ENCODE measurements at regions not wholly inside any gene's neighbourhood (a gene's known extent, or its start where the extent isn't known, plus 50 kb on each side); places are given as distances from the start of the nearest gene placed in this dataset.
"Not testable (repeated sequence)": the region's sequence is repeated elsewhere in the genome, so short reads cannot be mapped to it uniquely, and the experiment has no call there.

DNA sequence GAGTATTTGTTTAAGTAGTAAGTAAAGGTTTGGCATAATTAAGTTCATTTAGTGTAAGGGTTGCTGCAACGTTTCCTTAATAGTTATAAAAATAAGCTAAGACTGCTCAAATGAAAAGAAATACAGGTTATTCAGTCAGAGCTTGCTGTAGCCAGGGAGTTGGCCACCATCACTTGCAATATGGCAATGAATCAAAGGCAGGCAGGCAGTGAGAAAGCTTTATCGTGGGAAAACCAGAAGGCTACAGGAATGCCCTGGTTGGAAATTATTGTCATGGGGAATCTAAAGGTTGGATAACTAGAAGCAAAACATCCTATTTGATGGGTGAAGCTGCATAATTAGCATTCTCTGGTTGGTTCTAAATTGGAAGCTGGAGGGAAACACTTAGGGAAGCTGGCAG is 1286.4 kb upstream of the CDH18 start:
- DNase-seq: not testable (repeated sequence)

DNA sequence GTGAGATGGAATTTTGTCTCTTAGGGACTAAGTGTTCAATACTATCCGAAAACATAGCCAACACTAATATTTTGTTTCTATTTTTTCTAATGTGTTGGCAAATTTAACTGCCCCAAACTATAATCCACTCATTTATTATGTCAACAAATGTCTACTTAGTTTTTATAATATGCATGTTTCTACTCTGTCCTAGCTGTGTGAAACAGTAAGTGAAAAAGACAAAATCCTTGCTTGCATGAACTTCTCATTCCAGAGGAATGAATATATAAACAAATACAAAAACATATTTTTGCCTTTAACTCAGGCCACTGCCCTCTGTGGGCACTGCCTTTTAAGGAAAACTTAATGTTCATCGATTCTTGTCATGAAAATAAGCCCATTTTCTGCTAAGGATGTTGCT is 1275.4 kb upstream of the CDH18 start:
- DNase-seq: no peak

DNA sequence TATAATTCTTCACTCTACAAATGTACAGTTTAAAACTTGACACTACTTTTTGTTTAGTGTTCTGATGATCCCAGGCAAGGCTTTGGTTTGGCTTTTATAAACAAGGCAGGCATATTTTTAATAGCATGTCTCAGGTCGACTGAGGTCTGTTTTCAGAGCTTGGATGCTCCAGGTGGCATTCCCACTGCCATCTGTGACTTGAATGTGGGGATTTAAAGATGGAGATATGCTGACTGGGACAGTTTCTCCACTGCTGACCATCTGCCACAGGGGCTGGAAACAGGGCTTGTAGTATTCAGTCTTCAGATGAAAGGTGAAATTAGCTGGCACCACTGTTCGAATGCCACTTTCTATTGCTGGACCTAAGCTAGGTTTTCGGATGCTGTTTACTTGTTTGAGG is 1266.2 kb upstream of the CDH18 start:
- DNase-seq: no peak

DNA sequence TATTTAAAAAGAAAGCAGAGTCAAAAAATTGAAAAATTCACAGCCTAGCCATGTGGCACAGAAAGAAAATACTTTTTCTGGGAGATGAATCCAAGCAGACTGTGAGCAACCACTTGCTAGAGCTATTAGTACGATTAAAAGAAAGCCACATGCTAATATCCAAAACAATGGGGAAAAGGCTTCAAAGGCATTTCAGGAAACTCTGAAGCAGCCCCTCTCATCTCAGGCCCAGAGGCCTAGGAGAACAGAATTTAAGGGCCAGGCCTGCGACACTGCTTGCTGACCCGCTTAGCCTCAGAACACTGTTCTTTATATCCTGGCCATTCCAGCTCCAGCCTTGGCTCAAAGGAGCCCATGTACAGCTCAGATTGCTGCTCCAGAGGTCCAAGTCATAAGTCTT is 1257.0 kb upstream of the CDH18 start:
- DNase-seq: no peak

DNA sequence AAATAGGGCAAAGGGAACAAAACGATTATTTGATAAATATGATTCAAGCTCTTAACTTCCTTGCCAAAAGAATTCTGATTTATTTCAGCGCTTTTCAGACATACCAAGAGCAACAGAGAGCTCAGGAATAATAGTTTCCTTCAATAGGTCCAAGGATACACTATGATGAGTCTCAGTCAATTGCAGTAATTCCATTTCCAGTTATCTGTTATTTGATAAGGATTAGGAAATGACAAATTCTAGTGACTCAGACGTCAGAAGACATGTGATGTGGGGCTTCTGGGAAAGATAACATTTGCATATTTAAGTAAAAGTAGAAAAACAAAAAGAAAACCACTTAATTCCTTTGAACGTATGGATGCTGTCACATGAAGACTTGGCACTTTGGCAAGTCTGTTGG is 1250.8 kb upstream of the CDH18 start:
- no peak for DNase-seq

DNA sequence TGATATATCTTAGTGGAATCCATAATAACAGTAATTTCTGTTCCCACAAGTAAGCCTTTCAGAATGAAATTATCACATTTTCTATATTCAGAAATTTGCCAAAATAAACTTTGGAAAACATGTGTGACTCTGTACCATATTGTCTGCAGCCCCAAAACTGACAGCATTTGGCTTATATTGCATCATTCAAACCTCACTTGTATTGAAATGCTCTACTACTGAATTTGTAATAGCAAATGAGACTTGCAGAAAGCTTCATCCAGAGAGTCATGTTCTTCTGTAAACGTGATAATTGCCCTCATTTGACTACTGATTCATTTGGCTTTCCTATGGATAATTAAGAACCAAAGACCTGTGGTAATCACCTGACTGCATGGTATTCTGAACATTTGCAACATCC is 1249.5 kb upstream of the CDH18 start:
- no peak for DNase-seq

DNA sequence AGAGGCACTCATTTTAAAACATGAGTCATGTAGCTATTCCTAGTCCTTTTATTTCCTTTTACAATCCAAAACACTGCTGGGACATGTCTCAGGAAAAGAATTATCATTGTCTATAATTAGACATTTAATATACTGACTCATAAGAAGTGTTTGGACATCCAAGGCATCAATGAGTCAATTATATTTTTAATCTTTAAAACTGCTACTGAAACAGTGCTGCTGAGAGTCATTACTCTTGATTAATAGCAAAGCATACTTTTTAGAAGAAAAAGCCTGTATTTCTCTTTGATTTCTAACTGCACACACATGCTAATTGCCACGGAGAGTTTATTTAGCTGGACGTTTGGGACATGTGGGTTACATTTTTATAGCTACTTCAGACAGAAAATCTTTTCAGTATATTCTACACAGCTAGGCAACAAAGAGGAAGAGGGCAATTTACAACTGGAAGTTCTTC is 1249.0 kb upstream of the CDH18 start:
- DNase-seq: no peak

DNA sequence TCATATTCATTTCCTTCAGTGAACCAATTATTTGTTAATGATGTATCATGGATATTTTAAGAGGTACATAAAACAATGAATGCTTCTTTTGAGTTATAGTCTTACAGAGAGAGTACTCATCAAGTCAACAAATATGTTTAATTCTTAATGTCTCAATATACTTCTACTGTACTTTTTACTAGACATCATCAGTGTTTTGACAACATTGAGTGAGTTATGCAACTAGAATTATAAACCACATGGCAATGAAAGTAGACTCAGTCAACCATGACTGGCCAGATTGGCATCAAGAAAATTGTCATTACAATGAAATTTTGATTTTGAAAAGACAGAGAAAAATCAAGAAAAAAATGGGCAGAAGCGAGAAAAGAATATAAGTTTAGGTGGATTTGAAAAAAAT is 1248.1 kb upstream of the CDH18 start:
- DNase-seq: no peak

DNA sequence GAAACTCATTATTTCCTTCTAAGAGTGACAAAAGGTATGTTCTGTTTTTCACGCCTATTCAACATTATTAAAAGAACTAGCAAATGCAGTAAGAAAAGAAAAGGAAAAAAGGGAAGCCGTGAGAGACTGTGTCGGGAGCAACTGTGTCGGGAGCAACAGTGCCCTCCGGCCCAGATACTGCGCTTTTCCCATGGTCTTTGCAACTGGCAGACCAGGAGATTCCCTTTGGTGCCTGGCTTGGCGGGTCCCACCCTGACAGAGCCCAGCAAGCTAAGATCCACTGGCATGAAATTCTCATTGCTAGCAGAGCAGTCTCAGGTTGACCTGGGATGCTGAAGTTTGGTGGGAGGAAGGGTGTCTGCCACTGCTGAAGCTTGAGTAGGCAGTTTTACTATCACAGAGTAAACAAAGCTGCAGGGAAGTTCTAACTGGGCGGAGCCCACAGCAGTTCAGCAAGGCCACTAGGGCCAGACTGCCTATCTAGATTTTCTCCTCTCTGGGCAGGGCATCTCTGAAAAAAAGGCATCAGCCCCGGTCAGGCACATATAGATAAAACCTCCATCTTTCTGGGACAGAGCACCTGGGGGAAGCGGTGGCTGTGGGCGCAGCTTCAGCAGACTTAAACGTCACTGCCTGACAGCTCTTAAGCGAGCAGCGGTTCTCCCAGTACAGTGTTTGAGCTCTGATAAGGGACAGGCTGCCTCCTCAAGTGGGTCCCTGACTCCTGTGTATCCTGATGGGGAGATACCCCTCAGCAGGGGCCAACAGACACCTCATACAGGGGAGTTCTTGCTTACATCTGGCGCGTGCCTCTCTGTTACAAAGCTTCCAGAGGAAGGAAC is 1237.4 kb upstream of the CDH18 start:
- no peak for DNase-seq

DNA sequence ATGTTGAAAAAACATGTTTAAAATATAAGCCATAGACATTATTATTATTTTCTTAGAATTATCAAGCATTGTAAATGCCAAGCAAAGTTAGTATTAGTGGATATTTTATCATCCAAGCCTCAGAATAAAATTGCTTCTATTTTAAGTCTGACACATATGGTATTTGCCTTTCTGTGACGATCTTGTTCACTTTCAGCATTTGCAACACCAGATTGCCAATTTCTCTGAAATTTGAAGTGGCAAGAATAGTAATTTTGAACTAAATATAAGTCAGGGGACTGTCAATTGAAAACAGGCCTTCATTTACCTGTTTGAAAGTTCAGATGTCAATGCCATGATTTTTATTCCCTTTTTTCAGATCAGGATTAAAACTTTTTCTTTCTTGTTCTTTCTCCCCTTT is 1233.6 kb upstream of the CDH18 start:
- no peak for DNase-seq

DNA sequence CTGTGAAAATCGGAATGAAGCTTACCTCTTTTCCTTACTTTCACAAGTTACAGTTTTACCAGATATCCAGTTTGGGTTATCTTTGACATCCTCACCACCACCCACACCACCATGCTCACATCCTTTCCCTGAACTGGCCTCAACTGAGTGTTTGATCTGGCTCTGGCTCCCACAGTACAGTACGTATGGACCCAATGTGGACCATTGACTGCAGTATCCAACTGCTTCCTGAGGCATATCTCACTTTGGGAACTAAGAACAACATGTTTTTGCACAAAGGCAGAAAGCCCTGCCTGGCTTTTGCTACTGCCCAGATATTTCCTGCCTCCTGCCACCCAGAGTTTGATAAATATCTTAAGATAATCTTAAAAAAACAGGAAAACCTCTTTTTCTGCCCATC is 1232.0 kb upstream of the CDH18 start:
- DNase-seq: no peak

DNA sequence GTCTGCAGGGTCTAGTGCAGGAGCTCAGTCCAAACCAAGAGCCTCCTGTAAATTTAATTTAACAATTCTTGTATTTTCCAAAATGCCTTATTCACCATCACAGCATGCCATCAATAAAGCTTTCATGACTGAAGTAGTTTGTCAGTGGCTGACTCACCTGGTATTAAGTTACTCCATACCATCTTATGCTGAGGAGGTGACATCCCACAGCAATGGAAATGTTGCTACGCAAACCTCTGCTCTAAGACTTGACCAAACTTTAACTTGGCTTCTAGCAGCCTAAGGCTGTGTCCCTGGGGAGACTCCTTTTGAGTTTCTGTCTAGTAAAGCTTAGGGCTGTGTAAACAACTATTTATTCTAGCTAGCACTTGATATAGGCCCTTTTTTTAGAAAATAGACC is 1231.3 kb upstream of the CDH18 start:
- DNase-seq: no peak

DNA sequence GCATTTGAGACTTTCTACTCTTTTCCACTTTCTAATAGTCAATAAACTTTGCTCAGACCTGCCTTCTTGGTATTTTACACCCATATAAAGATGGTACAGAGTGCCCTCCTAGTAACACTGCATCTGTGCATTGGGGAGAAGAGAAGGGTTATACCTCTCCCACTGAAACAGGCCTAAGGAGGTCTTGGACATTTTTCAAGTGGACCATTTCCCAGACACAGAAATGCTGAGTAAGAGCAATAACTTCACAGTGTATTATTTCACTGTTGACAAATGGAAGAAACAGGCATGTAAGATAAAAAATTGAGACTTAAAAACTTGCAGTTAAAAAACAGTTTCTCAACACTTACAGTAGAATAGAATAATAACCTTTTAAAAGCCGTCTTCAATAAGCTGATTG is 1224.0 kb upstream of the CDH18 start:
- DNase-seq: no peak

DNA sequence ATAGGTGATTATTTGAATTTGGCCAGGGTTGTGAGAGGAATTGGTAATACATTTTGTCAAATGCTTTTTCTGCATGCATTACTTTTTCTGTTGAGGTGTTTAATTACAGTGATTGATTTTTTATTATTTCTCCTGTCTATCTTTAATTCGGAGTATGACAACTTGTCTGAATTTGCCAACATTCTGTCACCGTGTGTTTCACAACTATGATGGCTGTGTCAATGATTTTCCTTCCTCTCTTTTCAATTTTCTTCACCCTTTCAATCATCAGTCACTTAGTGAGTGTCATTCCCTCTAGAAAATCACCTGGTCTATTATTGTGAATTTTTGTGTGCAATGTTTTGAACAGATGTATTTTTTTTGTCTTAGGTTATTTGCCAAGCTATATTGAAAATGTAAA is 1221.4 kb upstream of the CDH18 start:
- DNase-seq: no peak

DNA sequence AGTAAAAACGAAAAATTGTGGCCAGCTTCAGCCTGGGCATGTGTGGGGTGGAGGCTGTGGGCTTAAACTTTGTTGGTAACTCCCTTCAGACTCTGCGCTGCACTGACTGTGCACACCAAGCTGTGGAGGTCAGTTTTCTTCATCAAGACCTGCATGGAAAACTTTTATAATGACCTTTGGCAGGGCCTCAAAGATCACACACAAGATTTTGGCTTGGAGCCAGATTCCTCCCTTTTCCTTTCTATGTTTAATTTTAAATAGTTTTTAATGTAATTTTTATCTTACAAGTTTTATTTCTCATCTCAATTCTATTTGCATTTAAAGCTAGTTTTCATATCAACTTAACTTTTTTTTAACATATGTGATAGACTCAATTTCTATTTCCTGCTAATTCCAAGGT is 1211.1 kb upstream of the CDH18 start:
- no peak for DNase-seq

DNA sequence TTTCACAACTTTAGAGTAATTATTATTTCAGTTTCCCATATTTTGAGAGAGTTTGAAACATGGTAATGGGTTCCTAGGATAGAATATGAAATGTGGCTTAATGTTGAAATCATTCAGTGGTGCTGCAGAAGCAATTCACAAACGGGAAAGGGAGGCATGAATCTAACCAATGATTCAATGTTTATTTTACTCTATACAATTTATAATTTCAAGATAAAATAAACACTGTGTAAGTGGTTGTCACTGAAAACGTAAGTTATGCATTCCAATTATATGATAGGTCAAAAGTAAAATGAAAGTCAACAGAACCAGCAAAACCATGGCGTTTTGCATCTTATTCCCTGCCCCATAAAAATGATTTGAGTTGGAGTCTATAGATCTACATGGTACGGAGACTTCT is 1207.1 kb upstream of the CDH18 start:
- no peak for DNase-seq

DNA sequence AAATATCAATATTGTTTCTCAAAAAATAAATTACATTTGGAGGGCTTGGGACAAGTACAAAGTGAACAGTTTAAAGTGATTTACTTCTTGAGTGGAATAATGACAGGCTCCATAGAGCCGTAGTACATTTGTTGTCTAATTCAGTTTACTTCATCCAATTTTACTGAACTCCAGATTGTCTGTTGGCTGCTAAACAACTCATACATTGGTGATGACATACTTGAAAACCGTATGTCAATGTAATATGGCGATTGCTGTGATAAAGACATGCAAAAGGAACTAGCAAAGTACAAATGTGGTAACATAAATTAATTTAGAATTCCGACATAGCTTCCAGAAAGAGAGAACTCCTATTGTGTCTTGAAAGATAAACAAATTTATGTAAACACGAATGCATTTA is 1197.5 kb upstream of the CDH18 start:
- no peak for DNase-seq

DNA sequence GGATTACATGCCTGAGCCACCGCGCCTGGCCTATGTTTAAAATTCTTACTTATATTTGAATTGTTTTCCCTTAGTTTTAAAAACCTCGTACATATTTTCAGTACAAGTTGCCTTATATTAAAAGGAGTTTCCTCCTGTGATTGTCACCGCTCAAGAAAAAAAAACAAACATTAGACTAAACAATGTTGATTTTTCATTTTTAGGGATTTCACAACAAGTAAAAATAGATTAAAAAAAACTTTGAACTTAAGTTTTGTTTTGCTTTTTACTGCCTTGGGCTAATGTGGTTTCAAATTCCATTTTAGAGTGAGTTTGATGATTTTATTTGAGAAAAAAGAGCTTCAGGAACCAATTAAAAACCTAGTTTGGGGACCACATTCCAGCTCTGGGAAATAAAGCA is 1196.6 kb upstream of the CDH18 start:
- no peak for DNase-seq

DNA sequence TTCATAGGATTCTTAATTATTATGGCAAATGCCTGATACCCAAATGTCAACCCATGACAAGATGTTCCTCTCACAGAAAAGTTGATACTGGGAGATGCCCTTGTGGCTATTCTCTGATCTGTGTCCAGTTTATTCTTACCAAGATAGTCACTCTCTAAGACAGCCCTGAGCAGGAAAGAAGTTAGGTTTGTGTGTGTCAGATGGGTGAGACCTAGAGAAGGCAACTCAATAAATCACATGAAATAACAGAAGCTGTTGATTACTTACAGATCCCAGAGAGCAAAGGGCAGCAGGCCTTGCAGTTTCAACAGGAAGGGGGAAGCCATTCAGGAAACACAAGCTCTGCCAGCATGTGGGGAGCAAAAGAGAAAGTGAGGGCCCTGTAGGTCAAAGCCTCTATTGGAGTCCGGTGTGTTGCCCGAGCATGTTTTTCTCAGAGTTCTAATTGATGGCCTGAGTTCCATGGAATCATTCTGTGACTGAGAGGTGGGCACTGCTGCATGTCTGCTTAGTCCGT is 1193.7 kb upstream of the CDH18 start:
- DNase-seq: no peak

DNA sequence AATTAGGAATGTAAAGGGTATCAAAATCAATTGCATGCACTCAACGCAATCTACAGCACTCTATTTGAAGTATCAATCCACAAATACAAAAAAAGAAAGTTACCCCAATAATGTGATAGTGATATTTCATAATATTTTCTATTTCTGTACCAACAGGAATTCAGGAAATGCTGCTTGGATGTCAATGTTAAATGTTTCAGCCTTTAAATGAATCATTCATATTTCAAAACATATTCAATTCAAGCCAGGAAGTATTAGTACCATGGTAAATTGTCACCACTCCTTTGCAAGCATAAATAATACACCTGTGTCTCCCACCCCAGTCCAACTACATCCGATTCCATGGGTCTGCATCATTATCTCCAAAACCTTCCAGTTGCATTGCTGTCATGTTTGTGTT is 1185.5 kb upstream of the CDH18 start:
- DNase-seq: no peak

DNA sequence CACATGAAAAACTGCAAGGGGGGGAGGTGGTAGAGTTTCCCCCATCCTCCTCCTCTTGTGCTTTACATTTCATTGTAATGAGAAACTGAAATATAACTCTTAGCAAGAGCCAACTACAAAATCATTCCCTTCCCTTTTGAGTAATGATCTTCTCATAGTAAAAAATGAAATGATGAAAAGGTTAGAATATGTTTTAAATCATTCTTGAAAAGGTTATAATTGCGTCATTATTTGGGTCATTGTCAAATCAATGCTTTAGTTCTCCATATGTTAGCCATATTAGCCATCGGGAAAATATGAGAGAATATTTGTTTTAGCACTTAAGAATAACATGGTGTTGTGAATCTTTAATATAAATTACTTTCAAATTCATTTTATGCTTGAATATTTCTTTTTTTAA is 1185.0 kb upstream of the CDH18 start:
- no peak for DNase-seq

DNA sequence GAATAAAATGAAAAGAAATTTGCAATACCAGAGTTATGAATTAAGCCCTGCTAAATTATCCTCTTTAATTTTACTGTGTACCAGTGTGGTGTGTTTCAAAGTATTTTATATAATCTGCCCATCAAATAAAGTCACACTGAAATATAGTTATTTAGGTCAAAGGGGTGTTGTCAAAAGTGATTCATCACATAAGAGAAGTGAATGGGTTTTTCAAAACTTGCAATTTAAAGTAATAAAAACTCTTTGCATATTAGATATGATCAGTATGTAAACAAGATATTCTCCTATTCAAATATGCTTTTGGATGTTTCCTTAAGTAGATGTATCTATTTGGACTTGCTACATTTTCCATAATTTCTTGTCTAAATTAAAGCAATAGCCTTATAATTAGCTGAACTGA is 1183.0 kb upstream of the CDH18 start:
- no peak for DNase-seq

DNA sequence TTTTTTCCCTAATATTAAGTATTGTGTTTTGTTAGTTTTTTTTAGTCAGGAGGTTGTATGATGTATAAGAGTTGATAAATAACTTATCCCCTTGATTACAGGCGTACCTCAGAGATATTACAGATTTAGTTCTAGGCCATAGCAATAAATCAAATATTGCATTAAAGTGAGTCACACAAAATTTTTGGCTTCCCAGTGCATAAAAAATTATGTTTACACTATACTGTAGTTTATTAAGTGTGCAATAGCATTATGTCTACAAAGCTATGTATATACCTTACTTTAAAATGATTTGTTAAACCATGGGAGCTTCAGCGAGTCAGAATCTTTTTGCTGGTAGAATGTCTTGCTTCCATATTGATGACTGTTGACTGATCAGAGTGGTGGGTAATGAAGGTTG is 1180.6 kb upstream of the CDH18 start:
- DNase-seq: no peak

DNA sequence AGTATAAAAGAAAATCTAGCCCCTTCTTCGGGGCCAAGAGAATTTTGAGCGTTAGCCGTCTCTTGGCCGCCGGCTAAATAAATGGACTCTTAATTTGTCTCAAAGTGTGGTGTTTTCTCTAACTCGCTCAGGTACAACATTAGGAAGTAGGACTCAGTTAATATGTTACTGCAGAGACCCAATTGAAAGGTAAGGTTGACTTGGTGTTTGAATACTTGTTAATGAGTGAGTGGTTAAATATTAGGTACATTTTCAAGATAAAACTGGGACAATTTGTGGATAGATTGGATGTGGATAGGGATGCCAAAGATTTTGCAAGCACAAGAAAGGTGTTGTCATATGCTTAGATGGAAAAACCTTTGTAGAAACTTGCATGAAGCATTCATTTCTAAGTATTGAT is 1177.3 kb upstream of the CDH18 start:
- DNase-seq: no peak

DNA sequence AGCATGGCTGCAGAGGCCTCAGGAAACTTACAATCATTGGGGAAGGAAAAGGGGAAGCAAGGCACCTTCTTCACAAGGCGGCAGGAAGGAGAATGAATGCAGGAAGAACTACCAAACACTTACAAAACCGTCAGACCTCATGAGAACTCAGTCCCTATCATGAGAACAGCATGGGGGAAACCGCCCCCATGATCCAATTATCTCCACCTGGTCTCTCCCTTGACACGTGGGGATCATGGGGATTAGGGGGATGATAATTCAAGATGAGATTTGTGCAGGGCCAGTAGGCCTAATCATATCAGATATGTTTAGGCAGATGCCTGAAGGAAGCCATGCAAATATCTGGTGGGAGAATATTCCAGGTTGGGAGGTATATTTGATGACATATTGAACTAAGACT is 1176.4 kb upstream of the CDH18 start:
- no peak for DNase-seq

Data from stimulated activated CD4-positive, alpha-beta T cell treated with anti-CD3 and anti-CD28 coated beads, Interleukin-15, amount 100 ng/mL, for 24 hours (primary cell).